RWPE2 (cell line): ENCODE measurements at regions not wholly inside any gene's neighbourhood (a gene's known extent, or its start where the extent isn't known, plus 50 kb on each side); places are given as distances from the start of the nearest gene placed in this dataset.
"Not testable (repeated sequence)": the region's sequence is repeated elsewhere in the genome, so short reads cannot be mapped to it uniquely, and the experiment has no call there.

Source experiments
- ATAC-seq: fragments of 200-7000 bp; cut with Tn5 transposase; 3 replicates; pipeline ENCODE4 v1.9.1; 2021; ENCODE audit warnings: low read depth
- DNase-seq: peaks from one replicate; pipeline ENCODE4 v3.0.0-alpha.2; 2020; ENCODE audit warnings: low spot score
- H3K27ac ChIP-seq: fragments of 450-650 bp; 2 replicates; pipeline ENCODE4 v1.5.1; 2017; ENCODE audit warnings: mild to moderate bottlenecking; ENCODE audit not compliant: poor library complexity, severe bottlenecking
- H3K27me3 ChIP-seq: fragments of 250-450 bp; sonication (Bioruptor Pico); 2 replicates; pipeline ENCODE4 v1.5.1; 2021; ENCODE audit warnings: mild to moderate bottlenecking, moderate library complexity; ENCODE audit not compliant: insufficient read depth, poor library complexity, severe bottlenecking
- H3K36me3 ChIP-seq: fragments of 250-450 bp; sonication (Bioruptor Pico); 2 replicates; pipeline ENCODE4 v1.5.1; 2020; ENCODE audit warnings: low read depth, mild to moderate bottlenecking, moderate library complexity
- H3K4me1 ChIP-seq: fragments of 250-450 bp; sonication (Bioruptor Pico); 2 replicates; pipeline ENCODE4 v1.5.1; 2021; ENCODE audit warnings: mild to moderate bottlenecking, moderate library complexity; ENCODE audit not compliant: insufficient read depth, poor library complexity, severe bottlenecking
- H3K4me3 ChIP-seq: fragments of 250-450 bp; sonication (Bioruptor Pico); 2 replicates; pipeline ENCODE4 v1.5.1; 2021; ENCODE audit warnings: mild to moderate bottlenecking, moderate library complexity; ENCODE audit not compliant: severe bottlenecking
- H3K9me3 ChIP-seq: fragments of 250-450 bp; sonication (Bioruptor Pico); 2 replicates; pipeline ENCODE4 v1.5.1; 2021; ENCODE audit warnings: mild to moderate bottlenecking, moderate library complexity; ENCODE audit not compliant: severe bottlenecking
- TF ChIP-seq, protein P1 (sequence below): fragments of 450-650 bp; IDR thresholded peaks from one replicate; pipeline ENCODE4 v1.5.1; 2017; ENCODE audit warnings: mild to moderate bottlenecking, moderate library complexity; ENCODE audit not compliant: poor library complexity, severe bottlenecking

DNA sequence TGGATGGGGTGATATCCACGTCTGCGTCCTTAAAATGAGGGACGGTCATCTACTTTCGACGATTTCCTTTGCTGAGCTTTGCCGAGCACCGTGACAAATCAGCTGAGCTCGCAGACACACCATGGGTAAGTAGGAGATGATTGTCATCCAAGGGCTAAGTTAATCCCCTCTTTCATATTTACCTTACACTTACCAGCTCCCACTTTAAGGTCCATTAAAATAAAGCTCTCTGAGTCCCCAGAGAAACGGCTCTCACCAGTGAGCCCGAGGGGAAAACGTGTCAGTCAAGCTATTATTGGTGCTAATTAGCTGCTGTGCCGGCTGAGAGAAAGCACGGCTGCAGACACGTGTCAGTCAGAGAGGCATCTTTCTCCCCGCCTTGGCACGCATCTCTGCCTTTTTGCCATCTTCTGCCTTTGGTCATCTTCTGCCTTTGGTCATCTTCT is 72.2 kb downstream of the CRLF2 start:
- ATAC-seq (no peak), DNase-seq (peak; percentile 47)
- no peak overlapping the region for H3K4me3 ChIP-seq

DNA sequence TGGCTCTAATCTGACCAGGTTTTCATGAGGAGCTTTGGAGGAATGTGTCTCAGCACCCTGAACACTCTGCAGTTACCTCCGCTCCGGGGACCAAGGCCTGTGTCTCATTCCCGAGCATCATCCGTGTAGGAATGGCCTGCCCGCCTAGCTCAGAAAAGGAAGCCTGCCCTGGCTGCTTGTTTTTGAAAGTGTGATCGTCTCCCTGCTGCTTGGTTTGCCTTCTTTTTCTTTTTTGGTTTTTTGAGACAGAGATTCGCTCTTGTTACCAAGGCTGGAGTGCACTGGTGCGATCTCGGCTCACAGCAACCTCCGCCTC is 73.3 kb downstream of the CRLF2 start:
- H3K27ac ChIP-seq: no peak overlapping the region
- TF ChIP-seq, protein P1, sequence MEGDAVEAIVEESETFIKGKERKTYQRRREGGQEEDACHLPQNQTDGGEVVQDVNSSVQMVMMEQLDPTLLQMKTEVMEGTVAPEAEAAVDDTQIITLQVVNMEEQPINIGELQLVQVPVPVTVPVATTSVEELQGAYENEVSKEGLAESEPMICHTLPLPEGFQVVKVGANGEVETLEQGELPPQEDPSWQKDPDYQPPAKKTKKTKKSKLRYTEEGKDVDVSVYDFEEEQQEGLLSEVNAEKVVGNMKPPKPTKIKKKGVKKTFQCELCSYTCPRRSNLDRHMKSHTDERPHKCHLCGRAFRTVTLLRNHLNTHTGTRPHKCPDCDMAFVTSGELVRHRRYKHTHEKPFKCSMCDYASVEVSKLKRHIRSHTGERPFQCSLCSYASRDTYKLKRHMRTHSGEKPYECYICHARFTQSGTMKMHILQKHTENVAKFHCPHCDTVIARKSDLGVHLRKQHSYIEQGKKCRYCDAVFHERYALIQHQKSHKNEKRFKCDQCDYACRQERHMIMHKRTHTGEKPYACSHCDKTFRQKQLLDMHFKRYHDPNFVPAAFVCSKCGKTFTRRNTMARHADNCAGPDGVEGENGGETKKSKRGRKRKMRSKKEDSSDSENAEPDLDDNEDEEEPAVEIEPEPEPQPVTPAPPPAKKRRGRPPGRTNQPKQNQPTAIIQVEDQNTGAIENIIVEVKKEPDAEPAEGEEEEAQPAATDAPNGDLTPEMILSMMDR: no peak
- H3K4me3 ChIP-seq: no peak overlapping the region
- no peaks in the 10 kb centered on the region for H3K4me1 ChIP-seq
- H3K9me3 ChIP-seq: peaks cover 7% of the 10 kb centered on the region
- no peaks in the 10 kb centered on the region for H3K27me3 ChIP-seq
- ATAC-seq: no peak
- no peaks in the 10 kb centered on the region for H3K36me3 ChIP-seq
- peak; percentile 32 for DNase-seq

More for the DNA sequence above, 72.2 kb downstream of the CRLF2 start:
- H3K9me3 ChIP-seq: peaks cover 3% of the 10 kb centered on the region
- H3K27me3 ChIP-seq: no peaks in the 10 kb centered on the region
- H3K36me3 ChIP-seq: no peaks in the 10 kb centered on the region
- H3K27ac ChIP-seq: no peak overlapping the region
- no peaks in the 10 kb centered on the region for H3K4me1 ChIP-seq
- TF ChIP-seq, protein P1: no peak

DNA sequence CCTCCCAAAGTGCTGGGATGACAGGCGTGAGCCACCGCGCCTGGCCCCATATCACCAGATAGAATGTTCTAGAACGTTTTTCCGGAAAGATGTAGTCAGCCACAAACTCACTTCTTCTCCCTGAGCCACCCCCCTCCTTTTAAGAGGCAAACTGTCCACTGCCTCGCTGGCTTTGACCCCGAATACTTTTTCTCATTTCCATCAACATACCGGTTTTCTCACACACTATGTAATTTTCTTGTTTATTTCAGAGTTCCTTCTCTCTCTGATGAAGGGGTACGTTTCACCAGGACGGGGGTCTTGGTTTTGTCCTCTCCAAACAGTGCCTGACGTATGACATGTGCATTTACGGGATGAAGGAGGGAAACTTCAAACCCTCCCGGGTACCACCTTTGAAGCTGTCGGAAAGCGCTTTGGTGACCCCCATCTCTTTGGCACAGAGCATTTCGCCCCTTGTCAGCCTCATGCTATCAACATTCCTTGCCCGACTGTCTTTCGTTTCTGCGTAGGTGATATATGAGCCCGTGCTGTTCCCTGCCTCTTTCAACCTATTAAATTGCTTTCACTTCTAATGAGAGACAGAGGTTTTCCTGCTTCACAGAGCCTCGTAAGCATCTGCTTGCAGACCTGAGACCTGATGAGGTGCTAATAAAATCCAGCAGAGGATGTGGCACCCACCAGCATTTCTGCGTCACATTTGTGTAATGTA is 73.8 kb downstream of the CRLF2 start:
- Histone ChIP-seq H3K9me3 (peaks cover 7% of the 10 kb centered on the region), H3K4me1 (no peaks in the 10 kb centered on the region), H3K27me3 (no peaks in the 10 kb centered on the region), H3K4me3 (no peak overlapping the region), H3K36me3 (no peaks in the 10 kb centered on the region), H3K27ac (no peak overlapping the region)
- TF ChIP-seq, protein P1: no peak
- ATAC-seq (no peak), DNase-seq (peak; percentile 18)

DNA sequence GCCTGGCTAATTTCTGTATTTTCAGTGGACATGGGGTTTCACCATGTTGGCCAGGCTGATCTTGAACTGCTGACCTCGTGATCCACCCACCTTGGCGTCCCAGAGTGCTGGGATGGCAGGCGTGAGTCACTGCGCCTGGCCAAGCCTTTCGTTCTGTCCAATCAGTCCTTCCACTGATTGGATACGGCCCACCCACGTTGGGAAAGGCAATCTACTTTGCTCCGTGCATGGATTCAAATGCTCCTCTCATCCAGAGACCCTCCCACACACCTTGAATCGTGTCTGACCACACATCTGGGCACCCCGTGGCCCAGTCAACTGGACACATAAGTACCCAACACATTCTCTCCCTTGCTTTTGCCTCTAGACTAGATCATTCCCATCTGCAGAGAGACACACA is 74.9 kb downstream of the CRLF2 start:
- TF ChIP-seq, protein P1: no peak
- H3K4me3 ChIP-seq: no peak overlapping the region
- no peak overlapping the region for H3K27ac ChIP-seq
- no peak for ATAC-seq
- H3K27me3 ChIP-seq: no peaks in the 10 kb centered on the region
- H3K36me3 ChIP-seq: no peaks in the 10 kb centered on the region
- peak; percentile 51 for DNase-seq
- no peaks in the 10 kb centered on the region for H3K4me1 ChIP-seq
- peaks cover 7% of the 10 kb centered on the region for H3K9me3 ChIP-seq

DNA sequence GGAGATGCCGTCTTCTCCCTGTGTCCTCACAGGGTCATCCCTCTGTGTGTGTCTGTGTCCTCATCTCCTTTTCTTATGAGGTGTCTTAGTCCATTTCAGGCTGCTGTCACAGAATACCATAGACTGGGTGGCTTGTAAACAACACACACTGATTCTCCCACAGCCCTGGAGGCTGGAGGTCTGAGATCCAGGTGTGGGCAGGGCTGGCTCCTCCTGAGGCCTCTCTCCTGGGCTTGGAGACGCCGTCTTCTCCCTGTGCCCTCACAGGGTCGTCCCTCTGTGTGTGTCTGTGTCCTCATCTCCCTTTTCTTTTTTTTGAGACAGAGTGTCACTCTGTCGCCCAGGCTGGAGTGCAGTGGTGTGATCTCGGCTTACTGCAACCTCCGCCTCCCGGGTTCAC is 75.9 kb downstream of the CRLF2 start:
- not testable (repeated sequence) for H3K27ac ChIP-seq, ATAC-seq, H3K36me3 ChIP-seq, H3K4me3 ChIP-seq, H3K4me1 ChIP-seq, H3K27me3 ChIP-seq, DNase-seq
- peaks cover 10% of the 10 kb centered on the region for H3K9me3 ChIP-seq
